ENCODE measurements at regions not wholly inside any gene's neighbourhood (a gene's known extent, or its start where the extent isn't known, plus 50 kb on each side); places are given as distances from the start of the nearest gene placed in this dataset.

GRCh38 chr20:55678970-55679667 is 326.2 kb downstream of the CBLN4 start:
- TF ChIP-seq TAF1 (IDR thresholded peaks at IDR 0.05; ENCODE audit: low read depth): no peak
- TF ChIP-seq YY1 (IDR thresholded peaks at IDR 0.05; ENCODE audit: low read depth): no peak
- TF ChIP-seq, protein P1, sequence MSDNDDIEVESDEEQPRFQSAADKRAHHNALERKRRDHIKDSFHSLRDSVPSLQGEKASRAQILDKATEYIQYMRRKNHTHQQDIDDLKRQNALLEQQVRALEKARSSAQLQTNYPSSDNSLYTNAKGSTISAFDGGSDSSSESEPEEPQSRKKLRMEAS (IDR thresholded peaks at IDR 0.05): no peak
- no peak for TF ChIP-seq RAD21 (IDR thresholded peaks at IDR 0.05; ENCODE audit: low read depth)
- TF ChIP-seq EGR1 (IDR thresholded peaks at IDR 0.05): no peak
- TF ChIP-seq CEBPB (IDR thresholded peaks at IDR 0.05): no peak
- TF ChIP-seq TCF12 (IDR thresholded peaks at IDR 0.05; ENCODE audit: low read depth): no peak
- no peak for TF ChIP-seq REST (IDR thresholded peaks at IDR 0.05; ENCODE audit: low read depth)
- TF ChIP-seq FOXM1 (IDR thresholded peaks at IDR 0.05; ENCODE audit: borderline replicate concordance, low read depth): no peak
- TF ChIP-seq TEAD4 (IDR thresholded peaks at IDR 0.05): no peak
- no peak for TF ChIP-seq EP300 (IDR thresholded peaks at IDR 0.05; ENCODE audit: borderline replicate concordance)
- no peak for TF ChIP-seq CREB1 (IDR thresholded peaks at IDR 0.05; ENCODE audit: low read depth)
